Mesenchymal stem cell (in vitro differentiated cells and primary cell): ENCODE measurements at regions not wholly inside any gene's neighbourhood (a gene's known extent, or its start where the extent isn't known, plus 50 kb on each side); places are given as distances from the start of the nearest gene placed in this dataset.

Experiments
- DNase-seq: peaks from one replicate; pipeline ENCODE4 v3.0.0-alpha.2; 2013
- H2AFZ ChIP-seq: one replicate; pipeline ENCODE4 v1.6.1; 2013; ENCODE audit warnings: low read depth, mild to moderate bottlenecking, control low read depth, inconsistent platforms, low read length, moderate library complexity
- H2AK5ac ChIP-seq: 2 replicates; pipeline ENCODE4 v1.6.1; 2013; ENCODE audit warnings: low read length, moderate library complexity, mild to moderate bottlenecking, inconsistent platforms; ENCODE audit not compliant: severe bottlenecking
- H2BK120ac ChIP-seq: one replicate; pipeline ENCODE4 v1.6.1; 2013; ENCODE audit warnings: low read depth, mild to moderate bottlenecking, inconsistent platforms, low read length, moderate library complexity
- H2BK12ac ChIP-seq, 2 experiments: one replicate each; pipeline ENCODE4 v1.6.1; 2013; ENCODE audit warnings: inconsistent platforms in 2 of 2, low read length in 2 of 2, mild to moderate bottlenecking in 2 of 2, moderate library complexity in 2 of 2, control low read depth in 1 of 2
- H2BK15ac ChIP-seq: one replicate; pipeline ENCODE4 v1.6.1; 2013; ENCODE audit warnings: mild to moderate bottlenecking, low read depth, inconsistent platforms; ENCODE audit not compliant: poor library complexity, severe bottlenecking
- H2BK5ac ChIP-seq: 2 replicates; pipeline ENCODE4 v1.6.1; 2013; ENCODE audit warnings: low read depth, mild to moderate bottlenecking, low read length, control low read depth, inconsistent platforms; ENCODE audit not compliant: poor library complexity, severe bottlenecking
- H3K14ac ChIP-seq, 2 experiments: one replicate each; pipeline ENCODE4 v1.6.1; 2013; ENCODE audit warnings: inconsistent platforms in 2 of 2, low read length in 2 of 2, control low read depth in 1 of 2, mild to moderate bottlenecking in 1 of 2, moderate library complexity in 1 of 2
- H3K18ac ChIP-seq, 2 experiments: one replicate each; pipeline ENCODE4 v1.6.1; 2013; ENCODE audit warnings: inconsistent platforms in 2 of 2, low read length in 2 of 2, control low read depth in 1 of 2, low read depth in 1 of 2, mild to moderate bottlenecking in 1 of 2
- H3K23ac ChIP-seq, 2 experiments: one replicate each; pipeline ENCODE4 v1.6.1; 2013; ENCODE audit warnings: inconsistent platforms in 2 of 2, low read length in 2 of 2, mild to moderate bottlenecking in 2 of 2, moderate library complexity in 2 of 2, control low read depth in 1 of 2
- H3K27ac ChIP-seq: 2 replicates; pipeline ENCODE4 v1.5.1; 2013; ENCODE audit warnings: mild to moderate bottlenecking, moderate library complexity, low read length, control low read depth, inconsistent platforms; ENCODE audit not compliant: poor library complexity, severe bottlenecking
- H3K27me3 ChIP-seq, 2 experiments: 2 replicates each; pipeline versions ENCODE4 v1.6.1 to v1.7.0; 2013; ENCODE audit warnings: low read length in 2 of 2, mild to moderate bottlenecking in 2 of 2, moderate library complexity in 2 of 2, control low read depth in 1 of 2, inconsistent platforms in 1 of 2; ENCODE audit not compliant: control insufficient read depth in 1 of 2, insufficient read depth in 1 of 2
- H3K36me3 ChIP-seq, 2 experiments: 2 replicates each; pipeline versions ENCODE4 v1.6.1 to v1.7.0; 2013; ENCODE audit warnings: low read length in 2 of 2, control low read depth in 1 of 2, inconsistent platforms in 1 of 2, low read depth in 1 of 2, mild to moderate bottlenecking in 1 of 2; ENCODE audit not compliant: insufficient read depth in 2 of 2, control insufficient read depth in 1 of 2
- H3K4ac ChIP-seq, 2 experiments: one replicate each; pipeline ENCODE4 v1.6.1; 2013; ENCODE audit warnings: inconsistent platforms in 2 of 2, low read length in 2 of 2, mild to moderate bottlenecking in 2 of 2, moderate library complexity in 2 of 2, control low read depth in 1 of 2, low read depth in 1 of 2
- H3K4me1 ChIP-seq: 2 replicates; pipeline ENCODE4 v1.6.1; 2013; ENCODE audit warnings: low read depth, low read length, control low read depth; ENCODE audit not compliant: control insufficient read depth, insufficient read depth
- H3K4me2 ChIP-seq: 2 replicates; pipeline ENCODE4 v1.6.1; 2013; ENCODE audit warnings: low read length, mild to moderate bottlenecking, inconsistent platforms; ENCODE audit not compliant: poor library complexity, severe bottlenecking
- H3K4me3 ChIP-seq, 2 experiments: 2 replicates each; pipeline versions ENCODE4 v1.5.1 to v1.7.0; 2013; ENCODE audit warnings: low read length in 2 of 2, mild to moderate bottlenecking in 2 of 2, control low read depth in 1 of 2, low read depth in 1 of 2; ENCODE audit not compliant: insufficient read depth in 1 of 2
- H3K79me1 ChIP-seq: replicated peaks from 2 replicates; pipeline ENCODE4 v1.6.1; 2013; ENCODE audit warnings: mild to moderate bottlenecking, control low read depth, low read length, inconsistent platforms; ENCODE audit not compliant: poor library complexity, severe bottlenecking
- H3K9ac ChIP-seq: 2 replicates; pipeline ENCODE4 v1.7.0; 2013; ENCODE audit warnings: mild to moderate bottlenecking, low read length, moderate library complexity
- H3K9me3 ChIP-seq: 2 replicates; pipeline ENCODE4 v1.7.0; 2013; ENCODE audit warnings: mild to moderate bottlenecking, low read length; ENCODE audit not compliant: control insufficient read depth
- H4K8ac ChIP-seq: one replicate; pipeline ENCODE4 v1.6.1; 2013; ENCODE audit warnings: inconsistent platforms, mild to moderate bottlenecking, low read length, moderate library complexity
- H4K91ac ChIP-seq: one replicate; pipeline ENCODE4 v1.6.1; 2013; ENCODE audit warnings: mild to moderate bottlenecking, low read length, inconsistent platforms
- WGBS: methylation state at CpG from one replicate; pipeline ENCODE4 v1.1.7; 2013; ENCODE audit warnings: mixed read lengths; 5-methylcytosine and 5-hydroxymethylcytosine counted together

- Histone ChIP-seq H3K18ac (no peak overlapping the region), H3K36me3 (no peaks in the 10 kb centered on the region), H3K79me1 (no peaks in the 10 kb centered on the region), H3K23ac (no peak overlapping the region), H3K4me2 (no peak overlapping the region), H3K9me3 (peaks cover 2% of the 10 kb centered on the region), H3K4ac (no peak overlapping the region), H2BK120ac (no peak overlapping the region), H2BK15ac (no peak overlapping the region), H4K91ac (no peak overlapping the region), H2AFZ (no peak overlapping the region), H3K14ac (no peak overlapping the region), H2BK12ac (no peak overlapping the region), H4K8ac (no peak overlapping the region), H3K27me3 (peaks cover 69 to 86% of the 10 kb centered on the region in 2 experiments), H3K9ac (no peak overlapping the region), H2BK5ac (no peak overlapping the region), H3K4me1 (no peaks in the 10 kb centered on the region), H3K4me3 (no peak overlapping the region), H3K27ac (no peak overlapping the region), H2AK5ac (no peak overlapping the region)
- WGBS = 73% methylated on average over 9 of the region's 9 CpGs
- DNase-seq = no peak
Observed at GRCh38 chr11:44409558-44410236, 99.8 kb upstream of the ALX4 start.

DNA sequence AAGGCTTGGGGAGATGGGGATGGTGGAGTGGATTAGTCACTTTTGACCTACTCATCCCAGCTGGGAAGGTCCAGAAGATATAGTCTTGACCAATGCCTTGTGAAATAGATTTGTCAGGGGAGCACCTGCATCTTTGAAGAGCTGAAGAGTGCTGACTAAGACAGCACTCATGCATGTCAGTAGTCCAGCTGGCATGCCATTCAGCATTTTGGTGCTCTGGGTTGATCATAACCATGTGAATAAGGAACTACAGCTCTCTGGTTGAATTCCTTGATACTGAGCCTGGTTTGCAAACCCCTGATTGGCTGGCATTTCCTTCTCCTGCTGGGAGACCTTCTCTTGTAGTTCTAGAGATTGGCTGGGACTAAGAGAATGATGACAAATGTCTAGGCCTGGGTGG lies 106.8 kb upstream of the ALX4 start:
- H3K9me3 ChIP-seq = no peaks in the 10 kb centered on the region
- peaks cover 47 to 49% of the 10 kb centered on the region in 2 experiments for H3K27me3 ChIP-seq
- H3K36me3 ChIP-seq = no peaks in the 10 kb centered on the region
- H4K8ac ChIP-seq = no peak overlapping the region
- H2AK5ac ChIP-seq = no peak overlapping the region
- no peak for DNase-seq
- no peak overlapping the region for H2AFZ ChIP-seq
- no peak overlapping the region for H2BK15ac ChIP-seq
- H3K18ac ChIP-seq = no peak overlapping the region
- no peak overlapping the region for H3K27ac ChIP-seq
- H2BK12ac ChIP-seq = no peak overlapping the region
- no peak overlapping the region for H3K14ac ChIP-seq
- H3K4me3 ChIP-seq = no peak overlapping the region
- H3K23ac ChIP-seq = no peak overlapping the region
- no peaks in the 10 kb centered on the region for H3K79me1 ChIP-seq
- H2BK5ac ChIP-seq = no peak overlapping the region
- H3K4me1 ChIP-seq = no peaks in the 10 kb centered on the region
- no peak overlapping the region for H2BK120ac ChIP-seq
- H3K4me2 ChIP-seq = no peak overlapping the region
- H4K91ac ChIP-seq = no peak overlapping the region
- no peak overlapping the region for H3K9ac ChIP-seq
- no peak overlapping the region for H3K4ac ChIP-seq

- no peak overlapping the region for H3K14ac ChIP-seq
- no peak overlapping the region for H4K8ac ChIP-seq
- no peak overlapping the region for H2AK5ac ChIP-seq
- no peak overlapping the region for H2AFZ ChIP-seq
- no peak overlapping the region for H2BK15ac ChIP-seq
- H3K36me3 ChIP-seq = no peaks in the 10 kb centered on the region
- H4K91ac ChIP-seq = no peak overlapping the region
- no peak overlapping the region for H3K4ac ChIP-seq
- no peak overlapping the region for H3K4me2 ChIP-seq
- 85% methylated on average over 7 of the region's 7 CpGs for WGBS
- DNase-seq = no peak
- H3K23ac ChIP-seq = no peak overlapping the region
- no peak overlapping the region for H2BK5ac ChIP-seq
- H3K18ac ChIP-seq = no peak overlapping the region
- H3K9ac ChIP-seq = no peak overlapping the region
- H3K4me1 ChIP-seq = no peaks in the 10 kb centered on the region
- H3K4me3 ChIP-seq = no peak overlapping the region
- H3K27me3 ChIP-seq = peaks cover 48 to 53% of the 10 kb centered on the region in 2 experiments
- no peak overlapping the region for H2BK120ac ChIP-seq
- no peak overlapping the region for H3K27ac ChIP-seq
- no peaks in the 10 kb centered on the region for H3K9me3 ChIP-seq
- H2BK12ac ChIP-seq = no peak overlapping the region
- H3K79me1 ChIP-seq = no peaks in the 10 kb centered on the region
Observed at GRCh38 chr11:44417731-44418455, 108.0 kb upstream of the ALX4 start.

- H2AK5ac ChIP-seq = no peak overlapping the region
- H3K27me3 ChIP-seq = peaks cover 48 to 56% of the 10 kb centered on the region in 2 experiments
- H2BK12ac ChIP-seq = no peak overlapping the region
- H3K23ac ChIP-seq = no peak overlapping the region
- no peak overlapping the region for H2BK5ac ChIP-seq
- H3K14ac ChIP-seq = no peak overlapping the region
- H2AFZ ChIP-seq = no peak overlapping the region
- DNase-seq = no peak
- no peak overlapping the region for H3K18ac ChIP-seq
- no peaks in the 10 kb centered on the region for H3K79me1 ChIP-seq
- H3K27ac ChIP-seq = no peak overlapping the region
- no peak overlapping the region for H3K4ac ChIP-seq
- whole genome bisulfite sequencing = 97% methylated on average over 3 of the region's 7 CpGs
- no peaks in the 10 kb centered on the region for H3K36me3 ChIP-seq
- H3K9me3 ChIP-seq = no peaks in the 10 kb centered on the region
- H3K4me2 ChIP-seq = no peak overlapping the region
- no peaks in the 10 kb centered on the region for H3K4me1 ChIP-seq
- H4K91ac ChIP-seq = no peak overlapping the region
- H3K4me3 ChIP-seq = no peak overlapping the region
- H2BK120ac ChIP-seq = no peak overlapping the region
- no peak overlapping the region for H3K9ac ChIP-seq
- no peak overlapping the region for H2BK15ac ChIP-seq
- H4K8ac ChIP-seq = no peak overlapping the region
Observed at GRCh38 chr11:44418456-44418830, 108.5 kb upstream of the ALX4 start.
